Ishikawa (cell line): ENCODE measurements at regions not wholly inside any gene's neighbourhood (a gene's known extent, or its start where the extent isn't known, plus 50 kb on each side); places are given as distances from the start of the nearest gene placed in this dataset.
A peak's percentile ranks its signal among the peaks of the same experiment; 100 is the strongest.

Source experiments
- CEBPB ChIP-seq: IDR thresholded peaks from 2 replicates; pipeline ENCODE4 v1.6.1; 2012
- CREB1 ChIP-seq: IDR thresholded peaks from 2 replicates; pipeline ENCODE4 v1.6.1; 2012; ENCODE audit warnings: low read depth
- EGR1 ChIP-seq: IDR thresholded peaks from 2 replicates; pipeline ENCODE4 v1.6.1; 2012
- EP300 ChIP-seq: IDR thresholded peaks from 2 replicates; pipeline ENCODE4 v1.6.1; 2012; ENCODE audit warnings: borderline replicate concordance
- FOXM1 ChIP-seq: IDR thresholded peaks from 2 replicates; pipeline ENCODE4 v1.6.1; 2012; ENCODE audit warnings: low read depth, borderline replicate concordance
- NFIC ChIP-seq: IDR thresholded peaks from 2 replicates; pipeline ENCODE4 v1.6.1; 2012
- RAD21 ChIP-seq: IDR thresholded peaks from 2 replicates; pipeline ENCODE4 v1.6.1; 2012; ENCODE audit warnings: low read depth
- TAF1 ChIP-seq: IDR thresholded peaks from 2 replicates; pipeline ENCODE4 v1.6.1; 2012; ENCODE audit warnings: low read depth, mild to moderate bottlenecking
- TCF12 ChIP-seq: IDR thresholded peaks from 2 replicates; pipeline ENCODE4 v1.6.1; 2012; ENCODE audit warnings: low read depth
- TEAD4 ChIP-seq: IDR thresholded peaks from 2 replicates; pipeline ENCODE4 v1.6.1; 2012
- USF1 ChIP-seq: IDR thresholded peaks from 2 replicates; pipeline ENCODE4 v1.6.1; 2012
- YY1 ChIP-seq: IDR thresholded peaks from 2 replicates; pipeline ENCODE4 v1.6.1; 2012; ENCODE audit warnings: low read depth
- ZBTB7A ChIP-seq: IDR thresholded peaks from 2 replicates; pipeline ENCODE4 v1.6.1; 2012; ENCODE audit warnings: low read depth
- TF ChIP-seq, protein P1 (sequence below): IDR thresholded peaks from 2 replicates; pipeline ENCODE4 v1.6.1; 2012; ENCODE audit warnings: low read depth, mild to moderate bottlenecking
- TF ChIP-seq, protein P2 (sequence below): IDR thresholded peaks from 2 replicates; pipeline ENCODE4 v1.6.1; 2012

- no peak for TF ChIP-seq CEBPB
- no peak; the same call in 1 of the 2 replicates for TF ChIP-seq RAD21
- TF ChIP-seq ZBTB7A: no peak
- 0 out of 2 replicates have a peak, but pooled peaks have one; percentile 3 for TF ChIP-seq TEAD4
- peak; percentile 26; the same call in 1 of the 2 replicates for TF ChIP-seq EP300
- no peak for TF ChIP-seq YY1
- TF ChIP-seq, protein P1, sequence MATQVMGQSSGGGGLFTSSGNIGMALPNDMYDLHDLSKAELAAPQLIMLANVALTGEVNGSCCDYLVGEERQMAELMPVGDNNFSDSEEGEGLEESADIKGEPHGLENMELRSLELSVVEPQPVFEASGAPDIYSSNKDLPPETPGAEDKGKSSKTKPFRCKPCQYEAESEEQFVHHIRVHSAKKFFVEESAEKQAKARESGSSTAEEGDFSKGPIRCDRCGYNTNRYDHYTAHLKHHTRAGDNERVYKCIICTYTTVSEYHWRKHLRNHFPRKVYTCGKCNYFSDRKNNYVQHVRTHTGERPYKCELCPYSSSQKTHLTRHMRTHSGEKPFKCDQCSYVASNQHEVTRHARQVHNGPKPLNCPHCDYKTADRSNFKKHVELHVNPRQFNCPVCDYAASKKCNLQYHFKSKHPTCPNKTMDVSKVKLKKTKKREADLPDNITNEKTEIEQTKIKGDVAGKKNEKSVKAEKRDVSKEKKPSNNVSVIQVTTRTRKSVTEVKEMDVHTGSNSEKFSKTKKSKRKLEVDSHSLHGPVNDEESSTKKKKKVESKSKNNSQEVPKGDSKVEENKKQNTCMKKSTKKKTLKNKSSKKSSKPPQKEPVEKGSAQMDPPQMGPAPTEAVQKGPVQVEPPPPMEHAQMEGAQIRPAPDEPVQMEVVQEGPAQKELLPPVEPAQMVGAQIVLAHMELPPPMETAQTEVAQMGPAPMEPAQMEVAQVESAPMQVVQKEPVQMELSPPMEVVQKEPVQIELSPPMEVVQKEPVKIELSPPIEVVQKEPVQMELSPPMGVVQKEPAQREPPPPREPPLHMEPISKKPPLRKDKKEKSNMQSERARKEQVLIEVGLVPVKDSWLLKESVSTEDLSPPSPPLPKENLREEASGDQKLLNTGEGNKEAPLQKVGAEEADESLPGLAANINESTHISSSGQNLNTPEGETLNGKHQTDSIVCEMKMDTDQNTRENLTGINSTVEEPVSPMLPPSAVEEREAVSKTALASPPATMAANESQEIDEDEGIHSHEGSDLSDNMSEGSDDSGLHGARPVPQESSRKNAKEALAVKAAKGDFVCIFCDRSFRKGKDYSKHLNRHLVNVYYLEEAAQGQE: no peak
- TF ChIP-seq TAF1: peak; percentile 70
- TF ChIP-seq, protein P2, sequence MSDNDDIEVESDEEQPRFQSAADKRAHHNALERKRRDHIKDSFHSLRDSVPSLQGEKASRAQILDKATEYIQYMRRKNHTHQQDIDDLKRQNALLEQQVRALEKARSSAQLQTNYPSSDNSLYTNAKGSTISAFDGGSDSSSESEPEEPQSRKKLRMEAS: peak; percentile 56; the same call in 1 of the 2 replicates
- TF ChIP-seq FOXM1: no peak
- TF ChIP-seq EGR1: no peak
- peak; percentile 76 for TF ChIP-seq USF1
- TF ChIP-seq TCF12: peak; percentile 23; the same call in 1 of the 2 replicates
- peak; percentile 24; the same call in 1 of the 2 replicates for TF ChIP-seq NFIC
- TF ChIP-seq CREB1: no peak
Observed at GRCh38 chr16:21501869-21502667, 97.3 kb upstream of the METTL9 start.

DNA sequence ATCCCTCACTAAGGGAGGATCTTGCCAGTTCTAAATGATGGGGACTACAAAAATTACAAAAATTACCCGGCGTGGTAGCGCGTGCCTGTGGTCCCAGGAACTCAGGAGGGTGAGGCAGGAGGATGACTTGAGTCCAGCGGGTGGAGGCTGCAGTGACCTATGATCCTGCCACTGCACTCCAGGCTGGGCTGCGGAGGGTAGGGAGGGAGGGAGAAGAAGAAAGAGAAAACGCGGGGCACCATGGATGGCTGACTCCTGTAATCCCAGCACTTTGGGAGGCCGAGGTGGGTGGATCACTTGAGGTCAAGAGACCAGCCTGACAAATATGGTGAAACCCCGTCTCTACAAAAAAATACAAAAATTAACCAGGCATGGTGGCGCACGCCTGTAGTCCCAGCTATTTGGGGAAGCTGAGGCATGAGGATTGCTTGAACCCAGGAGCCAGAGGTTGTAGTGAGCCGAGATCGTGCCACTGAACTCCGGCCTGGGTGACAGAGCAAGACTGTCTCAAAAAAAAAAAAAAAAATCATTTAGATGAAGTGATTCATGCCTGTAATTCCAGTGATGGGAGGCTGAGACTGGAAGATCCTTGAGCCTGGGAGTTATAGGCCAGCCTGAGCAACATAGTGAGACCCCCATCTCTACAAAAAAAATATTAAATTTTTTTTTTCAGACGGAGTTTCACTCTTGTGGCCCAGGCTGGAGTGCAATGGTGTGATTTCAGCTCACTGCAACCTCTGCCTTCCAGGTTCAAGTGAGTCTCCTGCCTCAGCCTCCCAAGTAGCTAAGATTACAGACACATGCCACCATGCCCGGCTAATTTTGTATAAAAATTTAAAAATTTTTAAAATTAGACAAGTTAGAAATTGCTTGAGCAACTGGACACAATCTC, 95.2 kb upstream of the METTL9 start:
- TF ChIP-seq EGR1 (0 out of 2 replicates have a peak, but pooled peaks have one; percentile 22), EP300 (peak; percentile 72), TCF12 (peak; percentile 74; the same call in 1 of the 2 replicates), NFIC (0 out of 2 replicates have a peak, but pooled peaks have one; percentile 25)

DNA sequence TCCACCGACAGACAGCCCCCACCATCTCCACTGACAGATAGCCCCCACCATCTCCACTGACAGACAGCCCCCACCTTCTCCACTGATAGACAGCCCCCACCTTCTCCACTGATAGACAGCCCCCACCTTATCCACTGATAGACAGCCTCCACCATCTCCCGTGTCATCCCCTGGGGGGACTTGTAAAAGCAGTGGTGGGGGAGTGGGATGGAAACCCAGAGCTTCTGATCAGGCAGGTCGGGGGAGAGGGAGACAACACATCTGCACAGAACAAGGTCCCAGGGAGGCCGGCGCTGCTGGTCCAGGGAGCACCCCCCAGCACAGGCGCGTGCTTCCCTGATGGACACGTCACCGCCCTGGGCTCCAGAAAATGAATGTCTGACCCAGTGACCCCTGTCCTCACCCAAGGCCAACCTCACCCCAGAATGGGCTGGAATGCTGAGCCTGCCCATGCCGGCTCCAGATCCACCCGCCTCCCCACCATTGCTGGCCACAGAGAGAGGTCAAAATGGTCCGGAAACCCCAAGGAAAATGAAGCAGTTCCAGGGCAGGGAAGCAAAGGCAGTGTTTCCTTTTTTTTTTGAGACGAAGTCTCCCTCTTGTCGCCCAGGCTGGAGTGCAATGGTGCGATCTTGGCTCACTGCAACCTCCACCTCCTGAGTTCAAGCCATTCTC, 91.6 kb upstream of the METTL9 start:
- TF ChIP-seq TEAD4: 0 out of 2 replicates have a peak, but pooled peaks have one; percentile 25

- 0 out of 2 replicates have a peak, but pooled peaks have one; percentile 33 for TF ChIP-seq TEAD4
- peak; percentile 70; the same call in 1 of the 2 replicates for TF ChIP-seq EP300
- peak; percentile 26; the same call in 1 of the 2 replicates for TF ChIP-seq TCF12
- 0 out of 2 replicates have a peak, but pooled peaks have one; percentile 33 for TF ChIP-seq ZBTB7A
- TF ChIP-seq TAF1: peak; percentile 28; the same call in 1 of the 2 replicates
Observed at GRCh38 chr16:21508661-21509436, 90.5 kb upstream of the METTL9 start.

- TF ChIP-seq, protein P2: peak; percentile 39; the same call in 1 of the 2 replicates
- peak; percentile 65; the same call in 1 of the 2 replicates for TF ChIP-seq NFIC
Observed at GRCh38 chr16:21509437-21510086, 89.8 kb upstream of the METTL9 start.

DNA sequence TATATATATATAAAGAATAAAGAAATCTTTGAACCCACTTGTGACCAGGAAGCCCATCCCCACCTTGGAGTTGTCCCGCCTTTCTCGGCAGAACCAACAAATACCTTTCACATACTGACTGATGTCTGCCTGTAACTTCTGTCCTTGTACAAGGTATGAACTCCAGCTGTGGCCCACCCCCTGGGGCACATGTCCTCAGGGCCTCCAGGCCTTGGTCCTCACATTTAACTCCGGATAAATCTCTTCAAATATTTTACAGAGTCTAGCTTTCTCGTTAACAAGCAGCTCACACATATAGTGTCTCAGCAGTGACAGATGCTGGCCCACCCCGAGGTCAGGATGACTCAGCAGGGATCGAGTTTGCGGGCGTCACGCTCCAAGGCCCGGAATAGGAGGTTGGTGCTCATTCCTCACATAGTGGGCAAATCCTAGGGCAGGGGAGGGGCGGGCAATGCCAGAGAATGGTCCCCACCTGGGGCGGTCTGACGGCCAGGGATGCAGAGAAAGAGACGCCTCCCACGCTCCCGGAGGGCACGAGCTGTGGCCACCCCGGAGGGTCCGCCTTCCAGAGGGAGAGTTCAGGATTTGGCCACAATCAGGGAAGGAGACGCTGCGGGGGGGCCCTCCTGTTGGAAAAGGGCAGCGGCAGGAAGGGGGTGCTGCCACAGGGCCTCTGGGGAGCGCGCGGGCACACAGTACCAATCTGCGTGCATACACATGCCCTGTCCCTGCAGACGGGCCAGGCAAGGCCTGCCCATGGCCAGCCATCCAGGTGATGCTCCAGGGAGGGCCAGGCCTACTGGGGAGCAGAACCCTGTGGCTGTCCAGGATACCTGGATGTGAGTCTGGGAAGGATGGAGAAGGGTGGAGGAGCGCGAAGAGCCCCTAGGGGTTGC, 87.8 kb upstream of the METTL9 start:
- TF ChIP-seq TCF12 (peak; percentile 97), RAD21 (peak; percentile 3; the same call in 1 of the 2 replicates), TAF1 (0 out of 2 replicates have a peak, but pooled peaks have one; percentile 19), EGR1 (peak; percentile 87), NFIC (peak; percentile 79), FOXM1 (peak; percentile 90), TEAD4 (peak; percentile 87), EP300 (peak; percentile 96)
- TF ChIP-seq, protein P2: peak; percentile 84
- TF ChIP-seq, protein P1: 0 out of 2 replicates have a peak, but pooled peaks have one; percentile 5
